ENCODE measurements at regions not wholly inside any gene's neighbourhood (a gene's known extent, or its start where the extent isn't known, plus 50 kb on each side); places are given as distances from the start of the nearest gene placed in this dataset.

GRCh38 chr13:106274551-106275203, 260.8 kb downstream of the EFNB2 start:
- Histone ChIP-seq H3K36me3 (ENCODE audit: insufficient read depth, low read length) (no peaks in the 10 kb centered on the region), H4K20me1 (ENCODE audit: insufficient read depth, low read length) (no peaks in the 10 kb centered on the region), H3K27me3 (ENCODE audit: insufficient read depth, low read length) (no peaks in the 10 kb centered on the region), H3K4me3 (ENCODE audit: insufficient read depth, low read length) (no peak overlapping the region), H3K4me1 (ENCODE audit: insufficient read depth, low read length) (peaks cover 26% of the 10 kb centered on the region), H3K4me2 (ENCODE audit: insufficient read depth, low read length) (peak overlapping the region; percentile 13), H3K79me2 (ENCODE audit: insufficient read depth, low read length) (no peaks in the 10 kb centered on the region), H2AFZ (ENCODE audit: low read length) (no peak overlapping the region), H3K27ac (ENCODE audit: low read depth, low read length) (peak overlapping the region; percentile 67), H3K9me3 (ENCODE audit: low read depth, low read length) (no peaks in the 10 kb centered on the region)
- no peak for TF ChIP-seq CTCF (IDR thresholded peaks at IDR 0.05; ENCODE audit: extremely low read depth, low read depth, low read length)
- DNase-seq (ENCODE audit: insufficient read length, low spot score, missing footprints): no peak

GRCh38 chr13:106263801-106264200, 271.7 kb downstream of the EFNB2 start:
- H3K36me3 ChIP-seq (ENCODE audit: insufficient read depth, low read length): no peaks in the 10 kb centered on the region
- no peak overlapping the region for H3K4me3 ChIP-seq (ENCODE audit: insufficient read depth, low read length)
- no peaks in the 10 kb centered on the region for H3K27me3 ChIP-seq (ENCODE audit: insufficient read depth, low read length)
- H3K79me2 ChIP-seq (ENCODE audit: insufficient read depth, low read length): no peaks in the 10 kb centered on the region
- no peak overlapping the region for H3K4me2 ChIP-seq (ENCODE audit: insufficient read depth, low read length)
- no peak overlapping the region for H2AFZ ChIP-seq (ENCODE audit: low read length)
- DNase-seq (ENCODE audit: insufficient read length, low spot score, missing footprints): no peak
- H3K4me1 ChIP-seq (ENCODE audit: insufficient read depth, low read length): no peaks in the 10 kb centered on the region
- no peaks in the 10 kb centered on the region for H3K9me3 ChIP-seq (ENCODE audit: low read depth, low read length)
- no peak overlapping the region for H3K27ac ChIP-seq (ENCODE audit: low read depth, low read length)
- TF ChIP-seq CTCF (IDR thresholded peaks at IDR 0.05; ENCODE audit: extremely low read depth, low read depth, low read length): no peak
- H4K20me1 ChIP-seq (ENCODE audit: insufficient read depth, low read length): no peaks in the 10 kb centered on the region

GRCh38 chr13:106262886-106263285, 272.6 kb downstream of the EFNB2 start:
- Histone ChIP-seq H3K4me3 (ENCODE audit: insufficient read depth, low read length) (no peak overlapping the region), H3K36me3 (ENCODE audit: insufficient read depth, low read length) (no peaks in the 10 kb centered on the region), H3K4me2 (ENCODE audit: insufficient read depth, low read length) (no peak overlapping the region), H3K4me1 (ENCODE audit: insufficient read depth, low read length) (no peaks in the 10 kb centered on the region), H4K20me1 (ENCODE audit: insufficient read depth, low read length) (no peaks in the 10 kb centered on the region), H2AFZ (ENCODE audit: low read length) (no peak overlapping the region), H3K27ac (ENCODE audit: low read depth, low read length) (no peak overlapping the region), H3K79me2 (ENCODE audit: insufficient read depth, low read length) (no peaks in the 10 kb centered on the region), H3K27me3 (ENCODE audit: insufficient read depth, low read length) (no peaks in the 10 kb centered on the region), H3K9me3 (ENCODE audit: low read depth, low read length) (no peaks in the 10 kb centered on the region)
- no peak for TF ChIP-seq CTCF (IDR thresholded peaks at IDR 0.05; ENCODE audit: extremely low read depth, low read depth, low read length)
- no peak for DNase-seq (ENCODE audit: insufficient read length, low spot score, missing footprints)

GRCh38 chr13:106261450-106261849, 274.0 kb downstream of the EFNB2 start:
- Histone ChIP-seq H3K4me1 (ENCODE audit: insufficient read depth, low read length) (no peaks in the 10 kb centered on the region), H3K4me2 (ENCODE audit: insufficient read depth, low read length) (no peak overlapping the region), H2AFZ (ENCODE audit: low read length) (no peak overlapping the region), H3K36me3 (ENCODE audit: insufficient read depth, low read length) (no peaks in the 10 kb centered on the region), H3K4me3 (ENCODE audit: insufficient read depth, low read length) (no peak overlapping the region), H3K9me3 (ENCODE audit: low read depth, low read length) (no peaks in the 10 kb centered on the region), H4K20me1 (ENCODE audit: insufficient read depth, low read length) (no peaks in the 10 kb centered on the region), H3K79me2 (ENCODE audit: insufficient read depth, low read length) (no peaks in the 10 kb centered on the region), H3K27ac (ENCODE audit: low read depth, low read length) (no peak overlapping the region), H3K27me3 (ENCODE audit: insufficient read depth, low read length) (no peaks in the 10 kb centered on the region)
- no peak for DNase-seq (ENCODE audit: insufficient read length, low spot score, missing footprints)
- no peak for TF ChIP-seq CTCF (IDR thresholded peaks at IDR 0.05; ENCODE audit: extremely low read depth, low read depth, low read length)

Measured in osteoblast (primary cell).